T-helper 2 cell treated with Interferon-gamma antibody and Interleukin-4, amounts not matched to agents 5 μg/mL and 100 μg/mL, for 36 hours (primary cell): ENCODE measurements at regions not wholly inside any gene's neighbourhood (a gene's known extent, or its start where the extent isn't known, plus 50 kb on each side); places are given as distances from the start of the nearest gene placed in this dataset.

Experiments
- DNase-seq: peaks from one replicate; pipeline ENCODE4 v3.0.0; 2021; ENCODE audit warnings: low spot score
- H3K27ac Mint-ChIP-seq: one replicate; pipeline ENCODE4 v1.8.0; 2021; ENCODE audit warnings: mild to moderate bottlenecking, mixed read lengths
- H3K27me3 Mint-ChIP-seq: one replicate; pipeline ENCODE4 v1.8.0; 2021; ENCODE audit warnings: low read depth, mixed read lengths
- H3K36me3 Mint-ChIP-seq: one replicate; pipeline ENCODE4 v1.8.0; 2021; ENCODE audit warnings: low read depth, mixed read lengths
- H3K4me1 Mint-ChIP-seq: one replicate; pipeline ENCODE4 v1.8.0; 2021; ENCODE audit warnings: low read depth, mixed read lengths
- H3K4me3 Mint-ChIP-seq: one replicate; pipeline ENCODE4 v1.8.0; 2022; ENCODE audit warnings: mild to moderate bottlenecking, moderate library complexity, mixed read lengths
- H3K9me3 Mint-ChIP-seq: one replicate; pipeline ENCODE4 v1.8.0; 2021; ENCODE audit warnings: mixed read lengths

- H3K4me3 Mint-ChIP-seq: no peak overlapping the region
- H3K27ac Mint-ChIP-seq: no peak overlapping the region
- no peaks in the 10 kb centered on the region for H3K9me3 Mint-ChIP-seq
- no peaks in the 10 kb centered on the region for H3K36me3 Mint-ChIP-seq
- H3K27me3 Mint-ChIP-seq: no peaks in the 10 kb centered on the region
- H3K4me1 Mint-ChIP-seq: no peaks in the 10 kb centered on the region
- DNase-seq: no peak
Measured at GRCh38 chr1:187266051-187266450, 437.3 kb downstream of the PLA2G4A start.

- Mint-ChIP-seq H3K36me3 (no peaks in the 10 kb centered on the region), H3K27me3 (no peaks in the 10 kb centered on the region), H3K4me3 (no peak overlapping the region), H3K4me1 (no peaks in the 10 kb centered on the region), H3K27ac (no peak overlapping the region), H3K9me3 (no peaks in the 10 kb centered on the region)
- DNase-seq: no peak
Measured at GRCh38 chr1:187267827-187268226, 439.1 kb downstream of the PLA2G4A start.

GRCh38 chr1:187270256-187270655 is 441.5 kb downstream of the PLA2G4A start:
- H3K27ac Mint-ChIP-seq: no peak overlapping the region

GRCh38 chr1:187275346-187275745 is 446.6 kb downstream of the PLA2G4A start:
- Mint-ChIP-seq H3K4me3 (no peak overlapping the region), H3K9me3 (no peaks in the 10 kb centered on the region), H3K36me3 (no peaks in the 10 kb centered on the region), H3K27ac (no peak overlapping the region), H3K27me3 (no peaks in the 10 kb centered on the region), H3K4me1 (peaks cover 2% of the 10 kb centered on the region)
- DNase-seq: no peak

More at GRCh38 chr1:187270256-187270655, 441.5 kb downstream of the PLA2G4A start:
- H3K27me3 Mint-ChIP-seq: no peaks in the 10 kb centered on the region
- no peaks in the 10 kb centered on the region for H3K9me3 Mint-ChIP-seq
- no peak overlapping the region for H3K4me3 Mint-ChIP-seq
- H3K4me1 Mint-ChIP-seq: peaks cover 2% of the 10 kb centered on the region
- DNase-seq: no peak
- no peaks in the 10 kb centered on the region for H3K36me3 Mint-ChIP-seq

GRCh38 chr1:187275985-187276575 is 447.3 kb downstream of the PLA2G4A start:
- Mint-ChIP-seq H3K4me1 (peaks cover 2% of the 10 kb centered on the region), H3K27ac (no peak overlapping the region), H3K9me3 (no peaks in the 10 kb centered on the region), H3K36me3 (no peaks in the 10 kb centered on the region), H3K27me3 (no peaks in the 10 kb centered on the region), H3K4me3 (no peak overlapping the region)
- no peak for DNase-seq

GRCh38 chr1:187276677-187277076 is 447.9 kb downstream of the PLA2G4A start:
- Mint-ChIP-seq H3K4me3 (no peak overlapping the region), H3K27ac (no peak overlapping the region), H3K4me1 (peaks cover 2% of the 10 kb centered on the region), H3K27me3 (no peaks in the 10 kb centered on the region), H3K9me3 (no peaks in the 10 kb centered on the region), H3K36me3 (no peaks in the 10 kb centered on the region)
- no peak for DNase-seq

- H3K36me3 Mint-ChIP-seq: no peaks in the 10 kb centered on the region
- no peak overlapping the region for H3K27ac Mint-ChIP-seq
- no peaks in the 10 kb centered on the region for H3K27me3 Mint-ChIP-seq
- no peak overlapping the region for H3K4me3 Mint-ChIP-seq
- H3K4me1 Mint-ChIP-seq: peaks cover under 1% of the 10 kb centered on the region
- no peak for DNase-seq
- no peaks in the 10 kb centered on the region for H3K9me3 Mint-ChIP-seq
Measured at GRCh38 chr1:187280031-187280430, 451.3 kb downstream of the PLA2G4A start.

GRCh38 chr1:187281085-187281484 is 452.3 kb downstream of the PLA2G4A start:
- no peaks in the 10 kb centered on the region for H3K27me3 Mint-ChIP-seq
- no peak overlapping the region for H3K4me3 Mint-ChIP-seq
- H3K36me3 Mint-ChIP-seq: no peaks in the 10 kb centered on the region
- H3K9me3 Mint-ChIP-seq: peaks cover 4% of the 10 kb centered on the region
- H3K4me1 Mint-ChIP-seq: no peaks in the 10 kb centered on the region
- H3K27ac Mint-ChIP-seq: no peak overlapping the region
- no peak for DNase-seq

- no peaks in the 10 kb centered on the region for H3K36me3 Mint-ChIP-seq
- H3K27me3 Mint-ChIP-seq: no peaks in the 10 kb centered on the region
- DNase-seq: no peak
Measured at GRCh38 chr1:187283984-187284383, 455.2 kb downstream of the PLA2G4A start.

GRCh38 chr1:187294421-187295201 is 465.9 kb downstream of the PLA2G4A start:
- Mint-ChIP-seq H3K36me3 (no peaks in the 10 kb centered on the region), H3K9me3 (peaks cover 10% of the 10 kb centered on the region), H3K27ac (no peak overlapping the region), H3K4me3 (no peak overlapping the region), H3K27me3 (no peaks in the 10 kb centered on the region), H3K4me1 (no peaks in the 10 kb centered on the region)
- no peak for DNase-seq

More at GRCh38 chr1:187283984-187284383, 455.2 kb downstream of the PLA2G4A start:
- H3K4me3 Mint-ChIP-seq: no peak overlapping the region
- H3K4me1 Mint-ChIP-seq: no peaks in the 10 kb centered on the region
- H3K9me3 Mint-ChIP-seq: peaks cover 4% of the 10 kb centered on the region
- H3K27ac Mint-ChIP-seq: no peak overlapping the region

- Mint-ChIP-seq H3K27ac (no peak overlapping the region), H3K4me1 (no peaks in the 10 kb centered on the region), H3K36me3 (no peaks in the 10 kb centered on the region), H3K9me3 (peaks cover 10% of the 10 kb centered on the region), H3K27me3 (no peaks in the 10 kb centered on the region), H3K4me3 (no peak overlapping the region)
- DNase-seq: no peak
Measured at GRCh38 chr1:187300081-187300480, 471.3 kb downstream of the PLA2G4A start.

- Mint-ChIP-seq H3K4me1 (no peaks in the 10 kb centered on the region), H3K27me3 (no peaks in the 10 kb centered on the region), H3K4me3 (no peak overlapping the region), H3K9me3 (peaks cover 10% of the 10 kb centered on the region), H3K27ac (no peak overlapping the region), H3K36me3 (no peaks in the 10 kb centered on the region)
- DNase-seq: no peak
Measured at GRCh38 chr1:187306710-187307415, 478.1 kb downstream of the PLA2G4A start.

GRCh38 chr1:187310038-187310631 is 481.4 kb downstream of the PLA2G4A start:
- no peaks in the 10 kb centered on the region for H3K4me1 Mint-ChIP-seq
- no peaks in the 10 kb centered on the region for H3K27me3 Mint-ChIP-seq
- no peak overlapping the region for H3K27ac Mint-ChIP-seq
- H3K4me3 Mint-ChIP-seq: no peak overlapping the region
- no peaks in the 10 kb centered on the region for H3K36me3 Mint-ChIP-seq
- H3K9me3 Mint-ChIP-seq: peaks cover 4% of the 10 kb centered on the region
- no peak for DNase-seq

- Mint-ChIP-seq H3K4me3 (no peak overlapping the region), H3K27me3 (no peaks in the 10 kb centered on the region), H3K9me3 (no peaks in the 10 kb centered on the region), H3K4me1 (no peaks in the 10 kb centered on the region), H3K27ac (no peak overlapping the region), H3K36me3 (no peaks in the 10 kb centered on the region)
- DNase-seq: no peak
Measured at GRCh38 chr1:187313115-187313514, 484.4 kb downstream of the PLA2G4A start.
